ENCODE measurements at regions not wholly inside any gene's neighbourhood (a gene's known extent, or its start where the extent isn't known, plus 50 kb on each side); places are given as distances from the start of the nearest gene placed in this dataset.

- H3K9me3 ChIP-seq: no peaks in the 10 kb centered on the region
- H3K4me1 ChIP-seq (ENCODE audit: control insufficient read depth in 1 of 2, insufficient read depth in 1 of 2, low read depth in 1 of 2, low read length in 1 of 2): no peaks in the 10 kb centered on the region
- H3K36me3 ChIP-seq: no peaks in the 10 kb centered on the region
- no peak overlapping the region for H3K4me3 ChIP-seq (ENCODE audit: low read depth in 1 of 2, low read length in 1 of 2)
- no peak for TF ChIP-seq CTCF (IDR thresholded peaks at IDR 0.05)
- H3K27ac ChIP-seq: no peak overlapping the region
- H3K27me3 ChIP-seq: no peaks in the 10 kb centered on the region
Measured at GRCh38 chr1:29934255-29934772, 698.0 kb downstream of the PTPRU start.

- H3K9me3 ChIP-seq: no peaks in the 10 kb centered on the region
- no peak for TF ChIP-seq CTCF (IDR thresholded peaks at IDR 0.05)
- H3K36me3 ChIP-seq: no peaks in the 10 kb centered on the region
- H3K4me1 ChIP-seq (ENCODE audit: control insufficient read depth in 1 of 2, insufficient read depth in 1 of 2, low read depth in 1 of 2, low read length in 1 of 2): no peaks in the 10 kb centered on the region
- no peak overlapping the region for H3K4me3 ChIP-seq (ENCODE audit: low read depth in 1 of 2, low read length in 1 of 2)
- no peak overlapping the region for H3K27ac ChIP-seq
- H3K27me3 ChIP-seq: no peaks in the 10 kb centered on the region
Measured at GRCh38 chr1:29933067-29933466, 696.7 kb downstream of the PTPRU start.

GRCh38 chr1:29932626-29933025, 696.3 kb downstream of the PTPRU start:
- no peak overlapping the region for H3K27ac ChIP-seq

GRCh38 chr1:29931477-29932175, 695.3 kb downstream of the PTPRU start:
- H3K4me1 ChIP-seq (ENCODE audit: control insufficient read depth in 1 of 2, insufficient read depth in 1 of 2, low read depth in 1 of 2, low read length in 1 of 2): no peaks in the 10 kb centered on the region

More at GRCh38 chr1:29932626-29933025, 696.3 kb downstream of the PTPRU start:
- Histone ChIP-seq H3K27me3 (no peaks in the 10 kb centered on the region), H3K4me3 (ENCODE audit: low read depth in 1 of 2, low read length in 1 of 2) (no peak overlapping the region), H3K9me3 (no peaks in the 10 kb centered on the region), H3K36me3 (no peaks in the 10 kb centered on the region), H3K4me1 (ENCODE audit: control insufficient read depth in 1 of 2, insufficient read depth in 1 of 2, low read depth in 1 of 2, low read length in 1 of 2) (no peaks in the 10 kb centered on the region)
- no peak for TF ChIP-seq CTCF (IDR thresholded peaks at IDR 0.05)

GRCh38 chr1:29925058-29925457, 688.7 kb downstream of the PTPRU start:
- H3K27ac ChIP-seq: no peak overlapping the region
- H3K27me3 ChIP-seq: no peaks in the 10 kb centered on the region
- no peaks in the 10 kb centered on the region for H3K36me3 ChIP-seq
- no peak overlapping the region for H3K4me3 ChIP-seq (ENCODE audit: low read depth in 1 of 2, low read length in 1 of 2)
- H3K4me1 ChIP-seq (ENCODE audit: control insufficient read depth in 1 of 2, insufficient read depth in 1 of 2, low read depth in 1 of 2, low read length in 1 of 2): no peaks in the 10 kb centered on the region
- TF ChIP-seq CTCF (IDR thresholded peaks at IDR 0.05): no peak
- H3K9me3 ChIP-seq: no peaks in the 10 kb centered on the region

More at GRCh38 chr1:29931477-29932175, 695.3 kb downstream of the PTPRU start:
- H3K27ac ChIP-seq: no peak overlapping the region
- H3K36me3 ChIP-seq: no peaks in the 10 kb centered on the region
- TF ChIP-seq CTCF (IDR thresholded peaks at IDR 0.05): no peak
- H3K4me3 ChIP-seq (ENCODE audit: low read depth in 1 of 2, low read length in 1 of 2): no peak overlapping the region
- no peaks in the 10 kb centered on the region for H3K9me3 ChIP-seq
- H3K27me3 ChIP-seq: no peaks in the 10 kb centered on the region
